H9 (cell line): ENCODE measurements at regions not wholly inside any gene's neighbourhood (a gene's known extent, or its start where the extent isn't known, plus 50 kb on each side); places are given as distances from the start of the nearest gene placed in this dataset.

ENCODE experiments used
- DNase-seq: peaks from one replicate; pipeline ENCODE4 v3.0.0-alpha.2; 2017
- H2AFZ ChIP-seq: one replicate; pipeline ENCODE4 v1.6.1; 2013; ENCODE audit warnings: mild to moderate bottlenecking, low read length, control low read depth, moderate library complexity
- H2AK5ac ChIP-seq: 2 replicates; pipeline ENCODE4 v1.6.1; 2013; ENCODE audit warnings: low read length, control low read depth, mixed read lengths; ENCODE audit not compliant: insufficient read length
- H2BK120ac ChIP-seq: one replicate; pipeline ENCODE4 v1.6.1; 2013; ENCODE audit warnings: low read depth, mild to moderate bottlenecking, low read length, control low read depth, inconsistent platforms; ENCODE audit not compliant: poor library complexity, severe bottlenecking
- H2BK12ac ChIP-seq: 2 replicates; pipeline ENCODE4 v1.6.1; 2013; ENCODE audit warnings: low read length, control low read depth, mixed read lengths, low read depth; ENCODE audit not compliant: insufficient read length
- H2BK15ac ChIP-seq: 2 replicates; pipeline ENCODE4 v1.6.1; 2013; ENCODE audit warnings: low read depth, low read length, control low read depth
- H2BK20ac ChIP-seq: one replicate; pipeline ENCODE4 v1.6.1; 2013; ENCODE audit warnings: low read depth, mild to moderate bottlenecking, low read length, control low read depth, inconsistent platforms; ENCODE audit not compliant: poor library complexity, severe bottlenecking
- H2BK5ac ChIP-seq: 2 replicates; pipeline ENCODE4 v1.6.1; 2013; ENCODE audit warnings: low read length, control low read depth, mixed read lengths; ENCODE audit not compliant: insufficient read length
- H3K14ac ChIP-seq: 2 replicates; pipeline ENCODE4 v1.6.1; 2013; ENCODE audit warnings: low read length, control low read depth; ENCODE audit not compliant: insufficient read depth
- H3K18ac ChIP-seq: 2 replicates; pipeline ENCODE4 v1.6.1; 2013; ENCODE audit warnings: low read depth, mild to moderate bottlenecking, mixed read lengths, low read length, control low read depth; ENCODE audit not compliant: insufficient read length
- H3K23ac ChIP-seq: 2 replicates; pipeline ENCODE4 v1.6.1; 2013; ENCODE audit warnings: low read length, control low read depth, mixed read lengths, low read depth; ENCODE audit not compliant: insufficient read length
- H3K23me2 ChIP-seq: 2 replicates; pipeline ENCODE4 v1.6.1; 2013; ENCODE audit warnings: low read depth, mild to moderate bottlenecking, mixed read lengths, low read length, control low read depth; ENCODE audit not compliant: insufficient read length, poor library complexity, severe bottlenecking
- H3K27ac ChIP-seq: 2 replicates; pipeline ENCODE4 v1.5.1; 2013; ENCODE audit warnings: low read length, control low read depth, mixed read lengths, low read depth; ENCODE audit not compliant: insufficient read length
- H3K27me3 ChIP-seq: 2 replicates; pipeline ENCODE4 v1.6.1; 2013; ENCODE audit warnings: low read length, control low read depth, inconsistent platforms; ENCODE audit not compliant: insufficient read depth
- H3K4ac ChIP-seq: 2 replicates; pipeline ENCODE4 v1.6.1; 2013; ENCODE audit warnings: low read depth, mild to moderate bottlenecking, control low read depth, inconsistent platforms, low read length, moderate library complexity
- H3K4me1 ChIP-seq: 2 replicates; pipeline ENCODE4 v1.6.1; 2013; ENCODE audit warnings: low read length, control low read depth, inconsistent platforms; ENCODE audit not compliant: insufficient read depth
- H3K4me2 ChIP-seq: 2 replicates; pipeline ENCODE4 v1.6.1; 2013; ENCODE audit warnings: low read length, control low read depth, mixed read lengths; ENCODE audit not compliant: insufficient read length, insufficient read depth
- H3K56ac ChIP-seq: 2 replicates; pipeline ENCODE4 v1.6.1; 2013; ENCODE audit warnings: low read depth, mild to moderate bottlenecking, mixed read lengths, low read length, control low read depth; ENCODE audit not compliant: insufficient read length
- H3K79me1 ChIP-seq: 2 replicates; pipeline ENCODE4 v1.6.1; 2013; ENCODE audit warnings: low read depth, mild to moderate bottlenecking, moderate library complexity, low read length, control low read depth, inconsistent platforms; ENCODE audit not compliant: insufficient read depth, poor library complexity, severe bottlenecking
- H3K79me2 ChIP-seq: 2 replicates; pipeline ENCODE4 v1.6.1; 2013; ENCODE audit warnings: low read length, control low read depth, inconsistent platforms; ENCODE audit not compliant: insufficient read depth
- H3K9ac ChIP-seq: 2 replicates; pipeline ENCODE4 v1.6.1; 2013; ENCODE audit warnings: low read length, control low read depth, mixed read lengths; ENCODE audit not compliant: insufficient read length; ENCODE audit errors: extremely low read depth
- H3K9me3 ChIP-seq: one replicate; pipeline ENCODE4 v1.6.1; 2013; ENCODE audit warnings: low read depth, low read length, inconsistent platforms; ENCODE audit not compliant: control insufficient read depth
- H3T11ph ChIP-seq: one replicate; pipeline ENCODE4 v1.6.1; 2013; ENCODE audit warnings: mild to moderate bottlenecking, low read length, control low read depth, inconsistent platforms
- H4K20me1 ChIP-seq: one replicate; pipeline ENCODE4 v1.6.1; 2013; ENCODE audit not compliant: control insufficient read depth, insufficient read length, insufficient read depth
- H4K5ac ChIP-seq: 2 replicates; pipeline ENCODE4 v1.6.1; 2013; ENCODE audit warnings: low read depth, mild to moderate bottlenecking, mixed read lengths, low read length, control low read depth; ENCODE audit not compliant: insufficient read length
- H4K8ac ChIP-seq: replicated peaks from 2 replicates; pipeline ENCODE4 v1.6.1; 2013; ENCODE audit warnings: low read length, control low read depth, mixed read lengths, low read depth; ENCODE audit not compliant: insufficient read length
- H4K91ac ChIP-seq: 2 replicates; pipeline ENCODE4 v1.6.1; 2013; ENCODE audit warnings: low read depth, mild to moderate bottlenecking, moderate library complexity, mixed read lengths, low read length, control low read depth; ENCODE audit not compliant: insufficient read length
- H3K27ac Mint-ChIP-seq, 3 experiments: 2 replicates in 2 of 3; 3 replicates in 1 of 3; pipeline ENCODE4 v1.8.0; 2020 to 2021; ENCODE audit warnings: mixed read lengths in 3 of 3, mild to moderate bottlenecking in 1 of 3, moderate library complexity in 1 of 3
- H3K27me3 Mint-ChIP-seq: 2 replicates; pipeline ENCODE4 v1.8.0; 2021; ENCODE audit warnings: low read depth, mild to moderate bottlenecking, moderate library complexity, mixed read lengths
- H3K36me3 Mint-ChIP-seq, 3 experiments: 2 replicates in 2 of 3; 3 replicates in 1 of 3; pipeline ENCODE4 v1.8.0; 2020 to 2021; ENCODE audit warnings: low read depth in 3 of 3, mixed read lengths in 3 of 3; ENCODE audit not compliant: insufficient read depth in 1 of 3
- H3K4me1 Mint-ChIP-seq, 2 experiments: 2 replicates each; pipeline ENCODE4 v1.8.0; 2020; ENCODE audit warnings: mixed read lengths in 2 of 2
- H3K4me3 Mint-ChIP-seq, 2 experiments: 2 replicates in 1 of 2; 3 replicates in 1 of 2; pipeline ENCODE4 v1.8.0; 2020 to 2021; ENCODE audit warnings: mild to moderate bottlenecking in 2 of 2, mixed read lengths in 2 of 2, moderate library complexity in 1 of 2
- H3K9me3 Mint-ChIP-seq, 2 experiments: 2 replicates in 1 of 2; 3 replicates in 1 of 2; pipeline ENCODE4 v1.8.0; 2020; ENCODE audit warnings: mild to moderate bottlenecking in 2 of 2, mixed read lengths in 2 of 2, moderate library complexity in 1 of 2
- CTCF ChIP-seq: fragments of 200-600 bp; sonication (generic); conservative IDR thresholded peaks from 3 replicates; pipeline ENCODE4 v1.8.0; 2021; ENCODE audit warnings: antibody characterized with exemption, mild to moderate bottlenecking
- WGBS: extraction: QIAGEN DNeasy Blood & Tissue Kit; methylation state at CpG from one replicate; pipeline ENCODE4 v1.1.7; 2013; ENCODE audit warnings: missing lambda C conversion rate, low lambda C conversion rate, mixed read lengths; ENCODE audit not compliant: insufficient read length; ENCODE audit errors: extremely low coverage; 5-methylcytosine and 5-hydroxymethylcytosine counted together

- H3K14ac ChIP-seq, result no peak overlapping the region
- no peak overlapping the region for H3K23ac ChIP-seq
- no peaks in the 10 kb centered on the region for H3K79me1 ChIP-seq
- H3K79me2 ChIP-seq, result no peaks in the 10 kb centered on the region
- H3K4me1 ChIP-seq, result no peaks in the 10 kb centered on the region
- H3K4me2 ChIP-seq, result no peak overlapping the region
- H3K56ac ChIP-seq, result no peak overlapping the region
- H3K27ac Mint-ChIP-seq, result no peak overlapping the region
- no peak overlapping the region for H3K27ac ChIP-seq
- no peaks in the 10 kb centered on the region for H3K9me3 Mint-ChIP-seq
- peaks cover 0 to 4% (median 2%) of the 10 kb centered on the region in 3 experiments; a peak in 2 of 7 replicates for H3K36me3 Mint-ChIP-seq
- no peak overlapping the region for H2BK120ac ChIP-seq
- H4K8ac ChIP-seq, result no peak overlapping the region
- no peak overlapping the region for H2BK12ac ChIP-seq
- no peaks in the 10 kb centered on the region for H3K27me3 Mint-ChIP-seq
- H3K23me2 ChIP-seq, result no peaks in the 10 kb centered on the region
- H3K27me3 ChIP-seq, result no peaks in the 10 kb centered on the region; the same call in 1 of the 2 replicates
- no peak overlapping the region for H2BK15ac ChIP-seq
- no peak overlapping the region for H2AFZ ChIP-seq
- H3K18ac ChIP-seq, result no peak overlapping the region
- no peak overlapping the region for H3K9ac ChIP-seq
- no CpG with 5 or more reads among the region's 5 CpGs for WGBS
- no peak overlapping the region for H4K5ac ChIP-seq
- H2BK5ac ChIP-seq, result no peak overlapping the region
- H3K9me3 ChIP-seq, result no peaks in the 10 kb centered on the region
- no peak overlapping the region for H3K4ac ChIP-seq
- TF ChIP-seq CTCF, result no peak
- H3T11ph ChIP-seq, result no peak overlapping the region
- H2BK20ac ChIP-seq, result no peak overlapping the region
- no peak overlapping the region for H3K4me3 Mint-ChIP-seq
- H2AK5ac ChIP-seq, result no peak overlapping the region
- H4K20me1 ChIP-seq, result no peaks in the 10 kb centered on the region
- no peak for DNase-seq
- peaks cover 4% of the 10 kb centered on the region in 2 experiments; a peak in 3 of 4 replicates for H3K4me1 Mint-ChIP-seq
- no peak overlapping the region for H4K91ac ChIP-seq
Measured at GRCh38 chr14:35222872-35223466, 69.2 kb upstream of the PSMA6 start.
